GM12892 (cell line): ENCODE measurements at regions not wholly inside any gene's neighbourhood (a gene's known extent, or its start where the extent isn't known, plus 50 kb on each side); places are given as distances from the start of the nearest gene placed in this dataset.

Experiments used
- POLR2A ChIP-seq: IDR thresholded peaks from 2 replicates; pipeline ENCODE4 v1.6.1; 2011; ENCODE audit warnings: low read depth, low read length, control low read depth
- POLR2AphosphoS5 ChIP-seq: IDR thresholded peaks from 2 replicates; pipeline ENCODE4 v1.6.1; 2011; ENCODE audit warnings: low read depth, low read length, control low read depth
- TAF1 ChIP-seq: IDR thresholded peaks from 2 replicates; pipeline ENCODE4 v1.6.1; 2011; ENCODE audit warnings: low read depth, mild to moderate bottlenecking, control low read depth, low read length, borderline replicate concordance

- no peak for TF ChIP-seq POLR2A
- no peak for TF ChIP-seq TAF1
- TF ChIP-seq POLR2AphosphoS5 = no peak
These were observed 226.1 kb upstream of the HNRNPA3 start for GRCh38 chr2:176986487-176986886.
